ENCODE measurements at regions not wholly inside any gene's neighbourhood (a gene's known extent, or its start where the extent isn't known, plus 50 kb on each side); places are given as distances from the start of the nearest gene placed in this dataset.

- intact Hi-C loops (cut with DNase I), result no loop called here
- TF ChIP-seq CTCF (IDR thresholded peaks at IDR 0.05), result no peak
- WGBS, 3 donors, result 45 to 61% (median 55%) methylated on average over 10 of the region's 10 CpGs
- Histone ChIP-seq H3K36me3 (ENCODE audit: insufficient read depth in 1 of 2, low read depth in 1 of 2) (no peaks in the 10 kb centered on the region), H3K4me3 (no peak overlapping the region), H3K27me3 (ENCODE audit: insufficient read depth in 3 of 3, low read length in 2 of 3) (no peaks in the 10 kb centered on the region), H3K9me3 (peaks cover 21% of the 10 kb centered on the region), H3K4me1 (peaks cover 5% of the 10 kb centered on the region), H3K27ac (no peak overlapping the region)
- peak; percentile 27 to 88 (median 82) for ATAC-seq
- DNase-seq, result no peak
These were observed 1555.5 kb downstream of the UQCRFS1 start for GRCh38 chr19:27657271-27658051.

GRCh38 chr19:27654266-27654990, 1558.5 kb downstream of the UQCRFS1 start:
- H3K4me3 ChIP-seq, result no peak overlapping the region
- no peaks in the 10 kb centered on the region for H3K27me3 ChIP-seq (ENCODE audit: insufficient read depth in 3 of 3, low read length in 2 of 3)
- H3K36me3 ChIP-seq (ENCODE audit: insufficient read depth in 1 of 2, low read depth in 1 of 2), result no peaks in the 10 kb centered on the region
- H3K4me1 ChIP-seq, result peaks cover 5% of the 10 kb centered on the region
- 54 to 55% (median 54%) methylated on average over 8 of the region's 8 CpGs for WGBS, 3 donors
- H3K9me3 ChIP-seq, result peaks cover 14% of the 10 kb centered on the region
- no peak for DNase-seq
- intact Hi-C loops (cut with DNase I), result no loop called here
- H3K27ac ChIP-seq, result no peak overlapping the region
- no peak for TF ChIP-seq CTCF (IDR thresholded peaks at IDR 0.05)
- no peak for ATAC-seq

- TF ChIP-seq CTCF (IDR thresholded peaks at IDR 0.05), result no peak
- H3K9me3 ChIP-seq, result no peaks in the 10 kb centered on the region
- DNase-seq (no peak), ATAC-seq (no peak)
- peaks cover 5% of the 10 kb centered on the region for H3K4me1 ChIP-seq
- H3K27me3 ChIP-seq (ENCODE audit: insufficient read depth in 3 of 3, low read length in 2 of 3), result no peaks in the 10 kb centered on the region
- H3K36me3 ChIP-seq (ENCODE audit: insufficient read depth in 1 of 2, low read depth in 1 of 2), result no peaks in the 10 kb centered on the region
- WGBS, 3 donors, result 15 to 30% (median 17%) methylated on average over 3 of the region's 3 CpGs
- no peak overlapping the region for H3K4me3 ChIP-seq
- H3K27ac ChIP-seq, result no peak overlapping the region
- intact Hi-C loops (cut with DNase I), result no loop called here
These were observed 1560.2 kb downstream of the UQCRFS1 start for GRCh38 chr19:27652796-27653195.

GRCh38 chr19:27652281-27652680, 1560.7 kb downstream of the UQCRFS1 start:
- no peak for TF ChIP-seq CTCF (IDR thresholded peaks at IDR 0.05)
- no peak for DNase-seq
- H3K36me3 ChIP-seq (ENCODE audit: insufficient read depth in 1 of 2, low read depth in 1 of 2), result no peaks in the 10 kb centered on the region
- H3K27me3 ChIP-seq (ENCODE audit: insufficient read depth in 3 of 3, low read length in 2 of 3), result no peaks in the 10 kb centered on the region
- no peak overlapping the region for H3K4me3 ChIP-seq
- 71 to 75% (median 74%) methylated on average over 8 of the region's 8 CpGs for WGBS, 3 donors
- ATAC-seq, result no peak
- H3K9me3 ChIP-seq, result no peaks in the 10 kb centered on the region
- no peak overlapping the region for H3K27ac ChIP-seq
- intact Hi-C loops (cut with DNase I), result no loop called here
- peaks cover 5% of the 10 kb centered on the region for H3K4me1 ChIP-seq

All from psoas muscle (tissue), 7 donors.